ENCODE measurements at regions not wholly inside any gene's neighbourhood (a gene's known extent, or its start where the extent isn't known, plus 50 kb on each side); places are given as distances from the start of the nearest gene placed in this dataset.

DNA sequence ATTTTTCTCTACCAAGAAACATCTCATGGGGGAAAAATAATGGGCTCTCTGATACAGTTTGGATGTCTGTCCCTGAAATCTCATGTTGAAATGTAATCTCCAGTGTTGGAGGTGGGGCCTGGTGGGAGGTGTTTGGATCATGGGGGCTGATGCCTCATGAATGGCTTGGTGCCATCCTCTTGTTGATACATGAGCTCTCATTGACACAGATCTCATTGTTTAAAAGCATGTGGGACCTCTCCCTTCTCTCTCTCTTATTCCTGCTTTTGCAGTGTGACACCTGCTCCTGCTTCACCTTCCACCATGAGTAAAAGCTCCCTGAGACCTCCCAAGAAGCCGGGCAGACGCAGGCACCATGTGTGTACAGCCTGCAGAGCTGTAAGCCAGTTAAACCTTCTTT is 332.5 kb upstream of the NRIP1 start:
- no peak for ATAC-seq

DNA sequence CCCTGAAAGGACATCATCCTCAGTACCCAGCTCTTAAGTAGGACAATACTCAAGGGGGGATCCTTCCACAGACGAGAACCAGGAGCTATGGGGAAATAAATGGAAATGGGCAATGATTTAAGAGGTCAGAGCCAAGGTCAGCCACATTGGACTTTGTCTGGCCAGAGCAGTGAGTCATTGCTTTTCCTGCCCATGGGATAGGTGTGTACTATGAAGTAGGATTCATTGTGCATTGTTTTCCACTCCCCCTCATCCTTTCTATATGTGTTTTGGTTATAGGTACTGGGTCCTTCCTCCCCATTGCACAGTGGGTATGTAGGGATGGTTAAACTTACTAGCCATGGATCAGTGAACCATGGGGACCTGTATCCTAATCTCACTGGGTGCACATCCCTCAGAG is 328.9 kb upstream of the USP25 start:
- no peak for ATAC-seq

DNA sequence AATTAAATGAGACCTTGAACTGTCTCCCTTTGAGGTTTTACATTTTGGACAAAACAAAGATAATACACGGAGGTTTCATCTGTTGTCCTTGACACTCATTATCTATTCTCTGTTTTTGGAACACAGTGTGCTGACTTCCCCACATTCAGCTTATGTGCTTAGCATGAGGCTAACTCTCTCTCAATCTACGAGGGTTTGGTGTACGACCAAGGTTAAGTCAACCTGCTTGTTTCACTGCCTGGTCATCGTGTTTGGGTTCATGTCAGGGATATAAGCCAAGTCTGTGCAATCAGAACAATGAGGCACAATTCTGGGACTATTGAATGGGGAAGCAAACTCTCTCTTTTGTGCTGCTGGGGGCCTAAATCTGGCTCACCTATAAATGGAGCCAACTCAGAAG is 328.5 kb upstream of the USP25 start:
- no peak for ATAC-seq

- no peak for ATAC-seq
Observed at GRCh38 chr21:15405214-15405613, 324.6 kb upstream of the USP25 start.

- ATAC-seq, result no peak
Observed at GRCh38 chr21:15406791-15407190, 323.0 kb upstream of the USP25 start.

GRCh38 chr21:15407585-15407984 is 322.2 kb upstream of the USP25 start:
- ATAC-seq, result no peak

GRCh38 chr21:15408089-15408488 is 321.7 kb upstream of the USP25 start:
- ATAC-seq, result peak in 1 of 2 donors; percentile 30

GRCh38 chr21:15409031-15409430 is 320.8 kb upstream of the USP25 start:
- no peak for ATAC-seq

DNA sequence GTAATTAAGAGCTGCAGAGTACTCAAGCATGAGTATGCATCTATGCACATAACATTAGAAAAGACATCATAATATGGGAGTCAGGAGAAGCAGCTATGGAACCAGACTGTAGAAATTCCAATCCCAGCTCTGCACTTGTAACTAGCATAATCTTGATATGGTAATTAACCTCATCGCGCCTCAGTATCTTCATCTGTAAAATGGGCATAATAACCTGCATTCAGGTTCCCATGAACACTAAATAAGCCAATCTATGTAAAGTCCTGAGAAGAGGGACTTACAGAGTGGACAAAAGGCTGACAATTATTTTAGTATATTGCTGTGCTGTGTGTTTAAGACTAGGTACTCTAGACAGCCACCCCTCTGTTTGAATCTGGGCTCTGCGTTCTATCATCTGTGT is 318.9 kb upstream of the USP25 start:
- ATAC-seq, result no peak

DNA sequence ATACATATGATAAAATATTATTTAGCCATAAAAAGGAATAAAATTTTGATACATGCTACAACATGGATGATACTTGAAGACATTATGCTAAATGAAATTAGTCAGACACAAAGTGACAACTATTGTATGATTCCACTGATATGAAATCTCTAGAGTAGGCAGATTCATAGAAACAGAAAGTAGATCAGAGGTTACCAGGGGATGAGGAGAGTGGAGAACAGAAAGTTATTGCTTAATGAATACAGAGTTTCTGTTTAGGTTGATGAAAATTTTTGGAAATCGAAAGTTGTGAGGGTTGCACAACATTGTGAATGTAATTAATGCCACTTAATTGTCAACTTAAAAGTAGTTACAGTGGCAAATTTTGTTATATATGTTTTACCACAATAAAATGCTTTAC is 315.7 kb upstream of the USP25 start:
- ATAC-seq, result peak; percentile 72 to 82

GRCh38 chr21:15415541-15416261 is 314.1 kb upstream of the USP25 start:
- no peak for ATAC-seq

GRCh38 chr21:15421441-15421881 is 308.3 kb upstream of the USP25 start:
- ATAC-seq, result no peak

DNA sequence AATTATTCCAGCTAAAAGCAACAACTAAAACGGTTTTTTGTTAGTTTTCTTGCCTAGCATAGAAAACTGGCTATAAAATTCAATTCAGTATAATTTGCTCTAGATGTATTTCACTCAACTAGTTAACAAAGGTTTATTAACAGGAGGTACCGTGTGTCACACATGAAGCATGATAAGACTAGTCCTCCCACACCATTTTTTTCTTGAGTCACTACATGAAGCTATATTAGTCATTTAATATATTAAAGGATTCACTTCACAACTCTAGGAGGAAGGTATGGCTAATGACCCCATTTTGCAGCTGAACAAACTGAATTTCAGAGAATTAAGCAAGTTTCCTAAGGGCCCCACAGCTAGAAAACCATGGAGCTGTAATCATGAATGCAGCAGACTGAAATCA is 307.8 kb upstream of the USP25 start:
- peak; percentile 72 to 85 for ATAC-seq

- peak; percentile 41 to 59 for ATAC-seq
Observed at GRCh38 chr21:15422783-15423182, 307.0 kb upstream of the USP25 start.

- ATAC-seq, result no peak
Observed at GRCh38 chr21:15423676-15424445, 305.9 kb upstream of the USP25 start.

DNA sequence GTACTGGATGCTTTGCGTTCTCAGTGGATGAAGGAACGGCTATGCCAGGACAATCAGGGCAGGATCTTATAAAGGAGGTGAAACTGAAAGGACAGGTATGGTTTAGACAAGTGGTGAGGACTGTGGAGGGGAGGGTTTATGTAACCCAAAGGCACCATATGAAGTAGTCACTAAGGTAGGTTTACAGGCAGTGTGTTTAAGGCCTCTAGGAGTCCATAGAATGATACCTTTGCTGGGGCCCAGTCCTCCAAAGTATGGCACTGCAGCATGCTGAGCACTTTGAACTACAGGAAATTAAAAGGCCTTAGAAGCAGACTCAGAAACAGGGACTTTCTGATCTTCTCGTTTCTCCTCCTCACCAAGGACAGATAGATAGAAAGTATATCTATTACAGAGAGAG is 304.7 kb upstream of the USP25 start:
- peak; percentile 46 to 49 for ATAC-seq

DNA sequence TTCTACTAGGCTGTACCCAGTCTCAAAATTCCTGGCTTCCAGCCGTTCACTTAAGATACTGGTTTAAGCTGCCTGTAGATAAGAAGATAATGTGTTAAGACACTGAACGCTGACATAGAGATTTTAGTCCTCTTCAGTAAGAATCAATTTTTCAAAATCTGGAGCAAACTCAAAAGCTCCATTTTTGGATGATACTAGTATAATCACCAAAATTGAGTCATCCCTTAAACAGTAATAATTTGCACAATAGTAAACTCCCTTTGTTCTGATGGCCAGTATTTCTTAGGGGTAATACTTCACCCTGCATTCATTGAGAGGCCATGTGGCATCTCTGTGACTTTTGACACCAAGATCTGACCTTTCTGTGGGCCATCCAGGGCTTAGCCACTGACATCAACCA is 299.8 kb upstream of the USP25 start:
- ATAC-seq, result no peak

GRCh38 chr21:15430577-15430976 is 299.2 kb upstream of the USP25 start:
- no peak for ATAC-seq

DNA sequence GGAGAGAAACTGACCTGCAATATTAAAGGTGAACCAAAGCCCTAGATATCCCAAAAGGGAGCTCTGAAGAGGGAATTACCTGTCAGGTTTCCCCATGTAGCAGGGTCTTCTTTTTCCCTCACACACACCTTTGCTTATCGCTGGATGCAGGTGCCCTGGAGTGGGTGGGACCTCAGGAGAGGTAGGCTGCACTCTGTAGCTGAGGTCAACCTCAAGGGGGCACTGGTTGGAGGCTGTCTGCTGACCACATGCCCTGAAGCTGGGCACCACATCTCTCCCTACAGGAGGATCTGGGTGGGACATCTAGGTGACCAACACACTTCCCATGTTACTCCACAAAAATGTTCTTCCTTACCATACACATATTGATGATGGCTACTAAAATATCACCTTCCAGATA is 298.7 kb upstream of the USP25 start:
- no peak for ATAC-seq

- no peak for ATAC-seq
Observed at GRCh38 chr21:15433091-15433490, 296.7 kb upstream of the USP25 start.

GRCh38 chr21:15434163-15434905 is 295.4 kb upstream of the USP25 start:
- ATAC-seq, result no peak

GRCh38 chr21:15436031-15436430 is 293.8 kb upstream of the USP25 start:
- ATAC-seq, result no peak

DNA sequence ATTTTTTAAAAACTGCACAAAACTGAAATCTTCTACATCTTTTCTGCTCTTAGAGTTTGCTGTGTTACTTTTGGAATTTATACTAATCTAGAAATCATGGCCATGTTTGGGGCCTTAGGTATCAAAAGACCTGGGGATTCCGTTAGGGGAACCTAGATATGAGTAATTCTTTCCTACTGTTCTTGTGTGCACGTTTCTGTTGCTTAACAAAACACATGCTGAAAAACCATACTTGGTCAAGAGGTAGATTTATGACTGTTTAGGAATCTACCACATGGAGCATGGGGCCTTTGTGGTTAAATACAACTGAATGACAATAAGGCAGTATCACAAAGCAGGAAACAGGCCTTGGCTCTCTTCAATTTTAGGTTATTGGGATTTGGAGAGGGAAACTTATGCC is 291.9 kb upstream of the USP25 start:
- ATAC-seq, result peak; percentile 53 to 60

GRCh38 chr21:15439726-15440125 is 290.1 kb upstream of the USP25 start:
- ATAC-seq, result no peak
